GM23338 (cell line): ENCODE measurements at regions not wholly inside any gene's neighbourhood (a gene's known extent, or its start where the extent isn't known, plus 50 kb on each side); places are given as distances from the start of the nearest gene placed in this dataset.

Experiments
- CREB1 ChIP-seq: fragments of 250-450 bp; sonication (Bioruptor Pico); IDR thresholded peaks from 2 replicates; pipeline ENCODE4 v1.5.0; 2020; ENCODE audit warnings: low read depth, mild to moderate bottlenecking, moderate library complexity
- CTCF ChIP-seq, 2 experiments: fragments of 200-600 bp in 1 of 2; sonication (generic) in 1 of 2; conservative IDR thresholded peaks; 2 replicates each; pipeline versions ENCODE4 v1.5.1 to v1.6.1; 2016 to 2017; ENCODE audit warnings: antibody characterized with exemption in 2 of 2, low read depth in 2 of 2, mild to moderate bottlenecking in 2 of 2, moderate library complexity in 1 of 2
- EZH2 ChIP-seq: fragments of 200-600 bp; sonication (generic); IDR thresholded peaks from one replicate; pipeline ENCODE4 v1.8.0; 2017; ENCODE audit warnings: antibody characterized with exemption, mild to moderate bottlenecking, low read depth; ENCODE audit not compliant: unreplicated experiment
- EZH2phosphoT487 ChIP-seq: fragments of 200-600 bp; sonication (generic); IDR thresholded peaks from one replicate; pipeline ENCODE4 v1.8.1; 2018; ENCODE audit warnings: antibody characterized with exemption; ENCODE audit not compliant: unreplicated experiment
- JUNB ChIP-seq: IDR thresholded peaks from one replicate; pipeline ENCODE4 v1.6.1; 2016; ENCODE audit warnings: antibody characterized with exemption; ENCODE audit not compliant: unreplicated experiment
- NANOG ChIP-seq: IDR thresholded peaks from 2 replicates; pipeline ENCODE4 v1.6.1; 2016; ENCODE audit warnings: antibody characterized with exemption, borderline replicate concordance
- POLR2AphosphoS5 ChIP-seq: IDR thresholded peaks from 2 replicates; pipeline ENCODE4 v1.6.1; 2016; ENCODE audit warnings: antibody characterized with exemption, low read depth
- STAT1 ChIP-seq: IDR thresholded peaks from one replicate; pipeline ENCODE4 v1.6.1; 2016; ENCODE audit warnings: antibody characterized with exemption; ENCODE audit not compliant: unreplicated experiment

GRCh38 chr4:91990726-91991125 is 313.0 kb upstream of the GRID2 start:
- TF ChIP-seq CTCF (conservative IDR thresholded peaks at IDR 0.05; ENCODE audit: low read depth in 2 of 2), result no peak
- TF ChIP-seq EZH2, result no peak
- TF ChIP-seq POLR2AphosphoS5, result no peak
- no peak for TF ChIP-seq STAT1
- TF ChIP-seq EZH2phosphoT487, result no peak
- no peak for TF ChIP-seq NANOG
- no peak for TF ChIP-seq JUNB
- no peak for TF ChIP-seq CREB1
